HG02610 (cell line): ENCODE measurements at regions not wholly inside any gene's neighbourhood (a gene's known extent, or its start where the extent isn't known, plus 50 kb on each side); places are given as distances from the start of the nearest gene placed in this dataset.
A peak's percentile ranks its signal among the peaks of the same experiment; 100 is the strongest.
"Not testable (repeated sequence)": the region's sequence is repeated elsewhere in the genome, so short reads cannot be mapped to it uniquely, and the experiment has no call there.

Experiments used
- ATAC-seq: cut with Tn5 transposase; IDR thresholded peaks from one replicate; pipeline ENCODE4 v1.9.1; 2021; ENCODE audit warnings: mild to moderate bottlenecking, moderate library complexity; ENCODE audit not compliant: unreplicated experiment

DNA sequence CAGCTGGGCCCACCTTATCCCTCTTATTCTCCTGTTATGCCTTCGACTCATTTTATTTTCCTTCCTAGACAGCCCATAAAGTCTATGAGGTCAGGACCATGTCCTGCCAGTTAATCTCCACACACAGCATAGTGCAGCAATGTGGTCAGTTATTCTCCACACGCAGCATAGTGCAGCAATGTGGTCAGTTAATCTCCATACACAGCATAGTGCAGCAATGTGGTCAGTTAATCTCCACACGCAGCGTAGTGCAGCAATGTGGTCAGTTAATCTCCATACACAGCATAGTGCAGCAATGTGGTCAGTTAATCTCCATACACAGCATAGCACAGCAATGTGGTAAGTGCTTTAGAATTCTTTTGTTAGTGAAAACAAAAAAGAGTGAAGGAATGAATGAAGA, 77.8 kb downstream of the TEX36 start:
- ATAC-seq = no peak

DNA sequence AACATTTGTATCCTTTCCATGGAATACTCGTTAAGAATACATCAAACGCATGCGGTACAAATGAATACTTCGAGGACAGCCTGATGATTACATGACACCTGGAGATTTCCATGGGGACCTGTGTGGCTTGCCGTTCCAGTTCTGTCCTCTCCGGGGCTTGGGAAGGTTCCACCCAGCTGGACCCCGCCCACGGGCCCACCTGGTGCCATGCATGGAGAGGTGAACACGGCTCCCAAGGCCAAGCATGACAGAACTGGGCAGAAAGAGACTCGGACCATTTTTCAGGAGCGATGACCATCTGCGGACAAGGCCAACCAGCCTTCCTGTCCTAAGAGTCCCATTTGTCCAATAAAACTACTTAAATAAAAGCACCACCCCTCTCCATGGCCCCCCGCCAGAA, 80.1 kb downstream of the TEX36 start:
- no peak for ATAC-seq

DNA sequence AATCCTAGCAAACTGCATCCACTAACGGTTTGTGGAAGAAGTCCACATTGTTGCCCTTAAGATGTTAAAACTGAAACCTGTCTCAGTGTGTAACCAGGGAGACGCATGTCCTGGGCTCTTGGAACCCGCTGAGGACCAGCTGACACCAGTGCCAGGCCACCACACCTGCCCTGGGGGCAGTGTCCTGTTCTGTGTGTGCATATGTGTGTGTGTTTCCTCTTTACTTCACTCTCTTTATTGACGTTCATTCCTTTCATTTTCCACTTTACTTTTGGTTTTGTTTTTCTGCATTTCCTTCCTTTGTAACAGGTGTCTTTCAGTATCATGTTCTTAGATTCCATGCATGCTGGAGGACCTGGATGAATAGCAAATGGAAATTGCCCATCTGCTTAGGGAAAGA, 83.8 kb downstream of the TEX36 start:
- ATAC-seq = no peak

DNA sequence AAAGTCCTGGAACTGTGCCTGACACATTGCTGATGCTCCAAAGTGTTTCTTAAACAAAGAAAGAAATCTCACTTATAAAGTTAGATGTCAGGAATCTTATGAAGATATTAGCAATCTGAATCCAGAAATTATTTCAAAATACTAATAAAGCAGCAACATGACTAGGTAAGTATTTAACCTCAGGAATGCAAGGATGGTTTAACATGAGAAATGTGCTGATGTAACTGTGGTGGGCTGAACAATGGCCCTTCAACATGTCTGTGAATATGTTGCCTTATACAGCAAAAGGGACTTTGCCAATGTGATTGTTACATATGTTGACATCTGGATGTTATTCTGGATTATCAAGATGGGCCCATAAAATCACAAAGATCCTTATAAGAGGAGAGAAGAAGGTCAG, 87.1 kb downstream of the TEX36 start:
- no peak for ATAC-seq

DNA sequence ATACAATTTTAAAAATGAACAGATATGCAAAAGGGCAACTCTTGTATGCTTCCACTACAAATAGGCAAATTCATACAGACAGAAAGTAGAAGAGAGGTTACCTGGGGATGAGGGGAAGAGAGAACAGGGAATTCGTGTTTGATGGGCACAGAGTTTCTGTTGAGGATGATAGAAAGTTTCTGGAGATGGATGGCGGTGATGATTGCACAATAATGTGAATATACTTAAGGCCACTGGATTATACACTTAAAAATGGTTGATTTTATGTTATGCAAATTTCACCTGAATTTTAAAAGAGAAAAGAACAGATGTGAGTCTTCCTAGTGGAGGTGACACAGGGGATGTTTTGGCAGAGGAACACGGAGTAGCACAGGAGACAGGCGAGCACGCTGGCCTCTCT, 89.3 kb downstream of the TEX36 start:
- ATAC-seq = no peak

DNA sequence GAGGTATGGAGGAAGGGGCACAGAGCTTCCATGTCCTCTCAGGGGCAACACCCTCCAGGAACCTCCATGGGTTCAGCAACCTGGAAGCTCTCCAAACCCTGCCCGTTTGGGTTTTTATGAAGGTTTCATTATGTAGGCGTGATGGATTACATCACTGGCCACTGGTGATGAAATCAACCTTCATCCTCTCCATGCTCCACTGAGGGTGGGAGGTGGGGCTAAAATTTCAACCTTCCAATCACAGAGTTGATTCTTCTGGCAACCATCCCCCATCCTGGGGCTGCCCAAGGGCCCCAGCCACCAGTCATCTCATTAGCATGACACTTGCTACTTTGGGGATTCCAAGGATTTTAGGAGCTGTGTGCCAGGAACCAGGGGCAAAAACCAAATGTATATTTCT, 90.1 kb downstream of the TEX36 start:
- no peak for ATAC-seq

DNA sequence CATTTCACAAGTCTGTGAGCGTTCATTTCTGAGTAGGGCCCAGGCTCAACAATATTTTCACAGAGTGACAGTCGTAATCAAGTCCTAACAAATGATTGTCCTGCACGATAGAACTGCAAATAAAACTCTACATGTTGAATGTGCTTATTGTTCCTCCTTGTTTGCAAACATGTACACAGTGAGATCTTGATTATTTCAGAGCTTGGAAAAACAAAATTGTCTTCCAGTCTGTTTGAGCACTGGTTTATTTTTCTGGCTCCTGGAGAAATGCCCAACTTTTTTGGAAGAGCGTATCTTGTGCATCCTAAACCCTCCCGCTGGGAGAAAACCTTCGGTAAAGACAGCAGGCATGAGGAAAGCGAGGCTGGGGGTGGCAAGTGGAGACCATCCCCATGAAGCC, 91.1 kb downstream of the TEX36 start:
- ATAC-seq = no peak

DNA sequence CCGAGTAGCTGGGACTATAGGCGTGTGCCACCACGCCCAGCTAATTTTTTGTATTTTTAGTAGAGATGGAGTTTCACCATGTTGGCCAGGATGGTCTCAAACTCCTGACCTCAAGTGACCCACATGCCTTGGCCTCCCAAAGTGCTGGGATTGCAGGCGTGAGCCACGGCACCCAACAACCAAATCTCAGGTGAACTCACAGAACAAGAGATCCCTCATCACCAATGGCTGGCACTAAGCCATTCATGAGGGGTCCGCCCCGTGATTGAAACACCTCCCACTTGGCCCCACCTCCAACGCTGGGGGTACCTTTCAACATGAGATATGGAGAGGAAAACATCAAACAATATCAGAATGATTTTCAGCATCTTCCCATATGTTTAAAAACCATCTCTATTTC, 94.2 kb downstream of the TEX36 start:
- not testable (repeated sequence) for ATAC-seq

DNA sequence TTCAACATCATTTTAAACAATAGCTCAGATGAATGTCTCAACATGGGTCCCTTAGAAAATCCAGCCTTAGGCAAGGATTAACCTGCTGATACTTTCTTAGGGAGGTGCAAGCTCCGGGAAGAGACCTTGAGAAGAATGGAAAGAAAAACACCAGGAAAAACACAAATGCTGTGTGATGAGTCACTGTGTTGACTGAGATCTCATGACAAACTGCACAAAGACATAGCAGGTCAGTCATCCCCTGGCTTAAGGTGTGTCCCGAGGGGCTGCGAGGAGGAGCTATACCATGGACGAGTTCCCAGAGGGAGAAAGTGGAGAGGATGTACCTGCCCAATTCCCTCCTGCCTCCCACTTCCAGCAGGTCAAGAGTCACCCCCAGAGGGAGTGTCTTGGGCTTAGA, 98.0 kb downstream of the TEX36 start:
- no peak for ATAC-seq

DNA sequence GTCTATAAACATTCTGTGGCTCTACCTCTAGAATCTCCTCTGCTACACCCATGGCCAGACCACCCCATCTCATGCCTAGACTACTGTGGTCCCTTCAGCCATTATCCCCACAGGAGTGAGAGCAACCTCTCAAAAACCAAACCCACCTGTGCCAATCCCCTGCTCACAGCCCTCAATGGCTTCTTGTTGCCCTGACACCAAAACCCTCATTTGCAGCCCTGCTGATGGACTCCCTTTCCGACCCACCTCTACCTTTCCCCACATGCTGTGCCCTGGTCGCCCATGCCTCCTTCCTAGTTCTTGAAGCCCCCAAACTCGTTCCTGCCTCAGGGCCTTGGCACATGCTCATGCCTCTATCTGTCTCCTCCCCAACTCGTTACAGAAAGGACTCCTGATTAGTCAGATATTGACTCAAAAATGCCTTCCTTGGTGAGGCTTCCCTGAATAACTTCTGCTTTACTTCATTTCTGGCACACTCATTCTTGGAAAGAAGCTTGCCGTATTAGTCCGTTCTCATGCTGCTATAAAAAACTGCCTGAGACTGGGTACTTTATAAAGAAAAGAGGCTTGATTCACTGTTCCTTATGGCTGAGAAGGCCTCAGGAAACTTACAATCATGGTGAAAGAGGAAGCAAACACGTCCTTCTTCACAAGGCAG, 104.2 kb downstream of the TEX36 start:
- no peak for ATAC-seq

DNA sequence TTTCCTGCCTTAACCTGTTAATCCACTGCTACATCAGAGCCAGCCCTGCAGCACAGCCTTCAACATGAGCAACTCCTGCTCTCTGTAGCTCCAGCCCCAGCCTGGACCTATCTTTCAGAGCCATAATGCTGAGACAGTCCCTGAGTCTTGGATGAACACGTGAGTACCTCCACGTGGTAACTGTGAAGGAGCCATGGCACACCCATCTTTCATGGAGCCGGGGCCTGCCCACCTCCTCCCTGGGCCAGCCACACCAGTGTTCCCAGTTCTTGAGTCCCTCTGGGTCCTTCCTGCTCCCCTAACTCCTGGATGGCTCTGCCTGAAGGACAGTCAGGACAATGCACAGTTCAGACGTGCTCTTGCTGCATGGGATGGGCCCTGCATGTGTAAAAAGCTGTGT, 107.1 kb downstream of the TEX36 start:
- ATAC-seq = no peak

DNA sequence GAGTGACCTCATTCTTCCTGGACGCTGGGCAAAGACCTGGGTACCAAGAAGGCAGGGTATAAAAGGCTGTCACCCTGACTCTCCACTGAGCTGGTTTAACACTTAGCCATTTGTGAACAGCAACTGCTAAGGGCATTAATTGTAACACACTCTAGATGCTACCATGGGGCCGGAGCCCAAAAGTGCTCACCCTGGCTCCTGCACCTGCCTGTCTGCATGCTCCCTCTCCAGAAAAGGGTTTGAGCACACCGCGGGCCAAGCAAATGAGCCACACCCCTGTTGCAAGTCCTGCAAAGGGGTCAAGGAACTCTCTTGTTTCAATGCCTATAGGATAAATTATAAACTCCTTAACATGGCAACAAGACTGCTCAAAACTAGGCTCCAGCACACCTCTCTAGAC, 114.8 kb downstream of the TEX36 start:
- ATAC-seq = no peak

DNA sequence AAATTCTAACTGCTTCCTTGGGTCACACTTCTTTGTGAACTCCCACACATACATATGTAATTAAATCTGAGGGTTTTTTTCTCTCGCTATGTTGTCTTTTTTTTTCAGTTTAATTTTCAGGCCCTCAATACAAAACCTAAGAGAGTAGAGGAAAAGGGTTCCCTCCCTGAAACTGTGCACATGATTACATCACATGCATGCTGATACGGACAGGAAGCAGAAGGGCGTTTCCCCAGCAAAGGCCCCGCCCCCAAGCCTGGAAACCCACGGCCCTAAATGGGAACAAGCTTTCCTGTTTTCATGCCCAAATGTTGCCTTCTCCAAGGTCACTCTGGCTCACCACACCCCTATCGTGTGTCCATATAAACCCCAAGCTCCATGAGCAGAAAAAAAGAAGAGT, 115.4 kb downstream of the TEX36 start:
- ATAC-seq = no peak

DNA sequence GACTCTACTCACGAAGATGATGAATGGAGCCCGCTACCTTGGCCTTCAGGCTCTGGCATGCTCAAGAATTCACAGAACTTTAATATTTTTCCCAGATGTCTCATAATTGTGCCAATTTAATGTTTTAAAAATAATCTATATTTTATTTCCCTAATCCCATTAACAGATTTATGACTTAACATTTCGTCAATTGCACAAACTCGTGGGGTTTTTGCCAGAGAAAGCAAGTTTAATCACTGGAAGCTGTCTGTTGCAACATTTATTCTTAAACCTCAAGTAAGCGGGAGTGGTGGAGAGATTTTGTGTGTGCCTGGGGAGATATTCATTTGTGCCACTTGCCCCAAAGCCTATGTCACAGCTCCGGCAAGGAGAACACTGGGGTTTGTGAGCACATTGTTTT, 117.9 kb downstream of the TEX36 start:
- ATAC-seq = no peak

DNA sequence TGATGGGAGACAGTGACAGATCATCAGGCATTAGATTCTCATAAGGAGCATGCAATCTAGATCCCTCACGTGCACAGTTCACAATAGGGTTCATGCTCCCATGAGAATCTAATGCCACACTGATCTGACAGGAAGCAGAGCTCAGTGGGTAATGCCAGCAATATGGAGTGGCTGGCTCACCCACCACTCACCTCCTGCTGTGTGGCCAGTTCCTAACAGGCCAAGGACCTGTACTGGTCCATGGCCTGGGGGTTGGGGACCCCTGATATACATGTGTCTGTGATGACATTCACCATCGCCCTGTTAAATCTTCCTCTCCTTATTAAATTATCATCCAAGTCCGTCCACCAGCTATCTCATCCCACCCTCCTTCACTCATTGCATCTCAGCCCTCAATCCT, 118.4 kb downstream of the TEX36 start:
- no peak for ATAC-seq

DNA sequence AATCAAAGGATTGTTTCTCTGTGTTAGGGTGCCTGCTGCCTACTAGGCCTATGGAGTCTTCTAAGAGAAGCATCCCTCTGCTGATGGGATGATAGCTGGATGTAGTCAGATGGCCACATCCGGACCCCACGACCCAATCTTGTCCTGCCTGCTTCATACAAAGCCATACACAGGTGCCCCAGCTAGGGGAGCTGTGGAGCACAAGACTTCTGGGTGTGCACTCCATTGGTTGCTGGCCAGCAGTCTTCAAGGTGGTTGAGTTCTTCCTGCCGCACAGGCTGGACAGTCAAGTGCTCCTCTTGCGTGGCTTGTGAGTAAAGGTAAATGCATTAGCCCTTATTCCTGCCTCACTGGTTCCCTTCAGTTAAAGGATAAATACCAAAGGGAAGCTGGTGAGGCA, 120.2 kb downstream of the TEX36 start:
- ATAC-seq = no peak

DNA sequence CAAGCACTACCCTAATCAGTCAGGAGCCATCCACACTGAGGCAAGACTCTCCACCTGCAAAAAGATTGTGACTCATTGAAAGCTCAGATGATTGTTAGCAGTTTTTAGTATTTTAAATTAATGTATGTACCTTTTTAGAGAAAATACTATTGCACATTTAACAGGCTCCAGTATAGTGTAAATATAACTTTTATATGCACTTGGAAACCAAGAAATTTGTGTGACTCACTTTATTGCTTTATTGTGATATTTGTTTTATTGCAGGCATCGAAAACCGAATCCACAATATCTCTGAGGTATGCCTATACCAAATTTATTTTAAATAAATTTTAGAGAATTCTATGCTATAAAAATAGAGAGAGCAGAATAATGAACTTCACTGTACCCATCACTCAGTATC, 122.0 kb downstream of the TEX36 start:
- ATAC-seq = no peak

DNA sequence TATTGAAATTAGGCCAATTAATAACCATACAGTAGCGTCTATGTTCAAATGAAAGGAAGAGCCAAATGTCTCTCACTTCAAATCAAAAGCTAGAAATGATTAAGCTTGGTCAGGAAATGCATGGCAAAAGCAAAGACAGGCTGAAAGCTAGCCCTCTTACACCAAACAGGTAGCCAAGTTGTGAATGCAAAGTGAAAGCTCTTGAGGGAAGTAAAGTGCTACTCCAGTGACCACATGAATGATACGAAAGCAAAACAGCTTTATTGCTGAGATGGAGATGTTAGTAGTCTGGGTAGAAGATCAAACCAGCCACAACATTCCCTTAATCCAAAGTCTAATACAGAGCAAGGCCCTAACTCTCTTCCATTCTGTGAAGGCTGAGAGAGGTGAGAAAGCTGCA, 123.8 kb downstream of the TEX36 start:
- peak; percentile 87 for ATAC-seq

DNA sequence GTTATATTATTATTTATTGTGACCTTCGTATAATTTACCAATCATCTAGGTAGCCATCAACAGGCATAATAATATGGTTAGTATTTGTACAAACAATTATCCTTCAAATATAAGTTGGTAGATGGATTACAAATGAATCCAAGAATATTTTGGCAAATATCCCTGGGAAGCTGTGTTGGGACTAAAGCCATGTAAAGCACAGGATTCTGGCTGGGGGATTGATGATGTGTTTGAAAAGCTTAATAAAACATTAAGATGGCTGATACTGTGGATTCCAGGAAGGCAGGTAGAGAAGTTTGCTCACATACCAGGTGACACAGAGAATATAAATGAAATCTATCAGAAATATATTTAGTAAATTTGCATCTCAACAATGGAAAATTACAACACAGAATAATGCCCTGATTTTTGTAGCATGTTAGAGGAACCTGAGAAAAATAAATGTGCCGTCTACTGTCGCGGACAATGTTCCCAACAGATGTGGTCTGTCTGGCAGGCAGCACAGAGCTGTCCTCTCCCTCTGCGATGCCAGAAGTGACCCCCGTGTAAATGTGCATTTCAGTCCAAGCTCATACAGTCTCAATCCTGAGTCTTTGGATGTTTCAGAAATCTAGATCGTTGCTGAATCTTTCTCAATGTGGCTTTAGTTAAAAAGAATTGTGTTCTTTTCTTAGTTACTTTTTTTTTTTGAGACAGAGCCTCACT, 125.0 kb downstream of the TEX36 start:
- ATAC-seq = no peak

DNA sequence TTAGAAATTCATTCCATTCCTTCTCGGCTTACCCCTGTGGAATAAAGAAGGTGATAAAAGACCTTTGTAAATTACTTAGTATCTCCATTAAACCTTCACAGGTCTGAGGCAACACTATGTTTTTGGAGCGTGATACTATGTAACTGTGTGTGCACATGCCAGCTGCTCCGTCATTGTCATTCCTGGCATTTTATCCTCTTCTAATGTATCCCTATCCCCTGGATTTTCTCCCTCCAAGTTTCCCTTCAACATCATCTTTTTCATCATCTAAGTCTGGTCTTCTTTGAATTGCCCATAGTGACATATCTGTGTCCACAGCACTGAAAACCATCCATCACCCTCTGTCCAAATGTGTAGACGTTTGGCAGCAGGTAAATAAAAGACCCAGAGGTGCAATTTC, 125.7 kb downstream of the TEX36 start:
- ATAC-seq = no peak

DNA sequence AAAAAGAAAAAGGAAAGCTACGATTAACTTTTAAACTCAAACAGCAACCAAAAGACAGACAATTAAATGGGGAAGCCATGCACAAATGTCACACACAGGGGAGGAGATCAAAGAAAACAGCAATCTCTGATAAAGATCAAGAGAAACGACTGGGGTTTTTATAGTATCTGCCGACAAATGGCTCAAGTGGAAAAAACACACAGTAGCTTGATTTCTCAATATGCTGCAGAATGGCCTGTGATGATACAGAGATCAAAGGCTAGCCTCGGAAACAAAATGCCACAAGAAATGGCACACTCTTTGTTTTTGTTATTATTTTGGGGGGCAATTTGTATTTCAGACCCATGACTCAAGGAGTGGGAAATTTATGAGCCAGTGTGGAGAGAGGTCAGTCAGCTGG, 126.1 kb downstream of the TEX36 start:
- no peak for ATAC-seq

DNA sequence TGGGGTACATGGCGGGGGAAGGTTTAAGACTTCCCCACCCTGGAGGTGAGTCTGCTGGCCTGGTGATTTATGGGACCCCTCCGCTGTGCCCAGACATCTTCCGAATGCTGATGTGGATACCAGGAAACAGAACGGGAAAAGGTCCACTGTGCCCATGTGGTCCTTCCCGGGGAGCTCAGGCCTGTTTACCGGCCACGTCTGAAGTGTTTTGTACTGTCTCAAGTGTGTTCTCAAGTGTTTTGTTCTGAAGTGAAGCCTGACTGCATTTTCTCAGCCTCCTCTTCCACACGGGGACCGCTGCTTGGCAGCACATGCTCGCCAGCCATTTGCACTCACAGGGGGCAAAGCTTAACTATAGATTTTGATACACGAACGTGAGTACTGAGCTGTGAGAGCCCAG, 127.2 kb downstream of the TEX36 start:
- ATAC-seq = no peak

DNA sequence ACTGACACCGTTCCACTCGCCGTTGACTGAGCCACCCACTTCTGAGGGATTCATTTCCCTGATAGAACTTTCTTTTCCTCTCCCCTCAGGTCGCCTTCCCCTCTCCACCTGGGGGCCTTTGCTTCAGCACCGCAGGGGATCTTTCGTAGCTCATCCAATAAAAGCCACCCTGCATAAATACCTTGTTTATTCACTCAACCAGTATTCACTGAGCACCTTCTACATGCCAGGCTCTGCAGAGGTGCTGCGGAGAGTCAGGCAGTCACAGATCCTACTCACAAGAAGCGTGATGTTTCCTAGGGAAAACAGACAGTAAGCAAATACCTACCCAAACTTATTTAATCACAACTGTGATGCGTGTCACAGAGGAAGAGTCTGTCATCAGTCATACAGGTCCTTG, 127.7 kb downstream of the TEX36 start:
- no peak for ATAC-seq
